DND-41 (cell line): ENCODE measurements at regions not wholly inside any gene's neighbourhood (a gene's known extent, or its start where the extent isn't known, plus 50 kb on each side); places are given as distances from the start of the nearest gene placed in this dataset.
A peak's percentile ranks its signal among the peaks of the same experiment; 100 is the strongest.

Source experiments
- ATAC-seq: fragments of 200-7000 bp; cut with Tn5 transposase; 3 replicates; pipeline ENCODE4 v1.9.1; 2021; ENCODE audit warnings: low read depth; ENCODE audit not compliant: insufficient read depth
- DNase-seq: peaks from one replicate; pipeline ENCODE4 v3.0.0-alpha.2; 2020
- H2AFZ ChIP-seq: 2 replicates; pipeline ENCODE4 v1.6.0; 2012; ENCODE audit warnings: low read depth, low read length
- H3K27ac ChIP-seq: 2 replicates; pipeline ENCODE4 v1.5.1; 2012; ENCODE audit warnings: low read length, inconsistent platforms
- H3K27me3 ChIP-seq: fragments of 200-600 bp; sonication (generic); 2 replicates; pipeline ENCODE4 v1.6.0; 2012; ENCODE audit warnings: low read length, mild to moderate bottlenecking, inconsistent platforms; ENCODE audit not compliant: insufficient read depth, poor library complexity
- H3K36me3 ChIP-seq: 2 replicates; pipeline ENCODE4 v1.5.1; 2012; ENCODE audit warnings: low read length, inconsistent platforms; ENCODE audit not compliant: insufficient read depth
- H3K4me1 ChIP-seq: 2 replicates; pipeline ENCODE4 v1.5.1; 2012; ENCODE audit warnings: mild to moderate bottlenecking, low read length; ENCODE audit not compliant: insufficient read depth
- H3K4me2 ChIP-seq: 2 replicates; pipeline ENCODE4 v1.6.0; 2012; ENCODE audit warnings: mild to moderate bottlenecking, moderate library complexity, low read length, inconsistent platforms; ENCODE audit not compliant: insufficient read depth
- H3K4me3 ChIP-seq, 2 experiments: fragments of 200-600 bp in 1 of 2; shearing (Covaris generic) in 1 of 2; 2 replicates each; pipeline ENCODE4 v1.5.1; 2012 to 2016; ENCODE audit warnings: inconsistent platforms in 2 of 2, low read length in 2 of 2, mild to moderate bottlenecking in 2 of 2, low read depth in 1 of 2, moderate library complexity in 1 of 2
- H3K79me2 ChIP-seq: 2 replicates; pipeline ENCODE4 v1.6.0; 2012; ENCODE audit warnings: low read length, inconsistent platforms; ENCODE audit not compliant: insufficient read depth
- H3K9ac ChIP-seq: 2 replicates; pipeline ENCODE4 v1.6.0; 2012; ENCODE audit warnings: low read depth, mild to moderate bottlenecking, inconsistent platforms, low read length, moderate library complexity
- H3K9me3 ChIP-seq: 2 replicates; pipeline ENCODE4 v1.5.1; 2012; ENCODE audit warnings: low read length, moderate library complexity, mild to moderate bottlenecking, inconsistent platforms; ENCODE audit not compliant: insufficient read depth, severe bottlenecking
- H4K20me1 ChIP-seq: 2 replicates; pipeline ENCODE4 v1.6.0; 2012; ENCODE audit warnings: low read length; ENCODE audit not compliant: insufficient read depth
- CTCF ChIP-seq: IDR thresholded peaks from 2 replicates; pipeline ENCODE4 v1.5.1; 2012; ENCODE audit warnings: borderline replicate concordance, low read length, moderate library complexity, mild to moderate bottlenecking; ENCODE audit not compliant: poor library complexity, severe bottlenecking; ENCODE audit errors: extremely low read depth
- EZH2 ChIP-seq: IDR thresholded peaks from 3 replicates; pipeline ENCODE4 v1.6.1; 2012; ENCODE audit warnings: borderline replicate concordance, low read depth, mild to moderate bottlenecking, moderate library complexity, low read length, inconsistent platforms; ENCODE audit not compliant: severe bottlenecking

- peaks cover 8% of the 10 kb centered on the region for H3K4me1 ChIP-seq
- H4K20me1 ChIP-seq: no peaks in the 10 kb centered on the region
- H3K4me2 ChIP-seq: no peak overlapping the region
- H3K36me3 ChIP-seq: no peaks in the 10 kb centered on the region
- H3K79me2 ChIP-seq: no peaks in the 10 kb centered on the region
- no peak overlapping the region for H3K9ac ChIP-seq
- TF ChIP-seq CTCF (no peak), EZH2 (no peak)
- H3K4me3 ChIP-seq: no peak overlapping the region
- DNase-seq (no peak), ATAC-seq (no peak)
- H2AFZ ChIP-seq: no peak overlapping the region
- H3K27ac ChIP-seq: no peak overlapping the region
- H3K9me3 ChIP-seq: no peaks in the 10 kb centered on the region
- H3K27me3 ChIP-seq: no peaks in the 10 kb centered on the region
These were observed 280.5 kb downstream of the VRK1 start for GRCh38 chr14:97077687-97078086.

GRCh38 chr14:97080991-97081390 lies 283.8 kb downstream of the VRK1 start:
- Histone ChIP-seq H2AFZ (no peak overlapping the region), H3K27me3 (no peaks in the 10 kb centered on the region), H3K4me3 (no peak overlapping the region), H3K36me3 (no peaks in the 10 kb centered on the region), H3K9me3 (no peaks in the 10 kb centered on the region), H3K79me2 (no peaks in the 10 kb centered on the region), H3K4me1 (peaks cover 8% of the 10 kb centered on the region), H3K9ac (no peak overlapping the region), H3K4me2 (no peak overlapping the region), H4K20me1 (no peaks in the 10 kb centered on the region), H3K27ac (no peak overlapping the region)
- ATAC-seq (no peak), DNase-seq (no peak)
- TF ChIP-seq EZH2 (no peak), CTCF (no peak)

- no peak overlapping the region for H3K4me3 ChIP-seq
- ATAC-seq (no peak), DNase-seq (no peak)
- H3K27me3 ChIP-seq: no peaks in the 10 kb centered on the region
- H3K9me3 ChIP-seq: no peaks in the 10 kb centered on the region
- H3K4me1 ChIP-seq: no peaks in the 10 kb centered on the region
- no peak overlapping the region for H3K27ac ChIP-seq
- H4K20me1 ChIP-seq: no peaks in the 10 kb centered on the region
- H3K9ac ChIP-seq: no peak overlapping the region
- no peaks in the 10 kb centered on the region for H3K36me3 ChIP-seq
- TF ChIP-seq EZH2: no peak
- peak; percentile 16 for TF ChIP-seq CTCF
- H3K79me2 ChIP-seq: no peaks in the 10 kb centered on the region
- H3K4me2 ChIP-seq: no peak overlapping the region
- H2AFZ ChIP-seq: no peak overlapping the region
These were observed 298.1 kb downstream of the VRK1 start for GRCh38 chr14:97095269-97095668.

- ATAC-seq (no peak), DNase-seq (no peak)
- no peaks in the 10 kb centered on the region for H3K9me3 ChIP-seq
- TF ChIP-seq EZH2 (no peak), CTCF (no peak)
- no peak overlapping the region for H3K4me3 ChIP-seq
- no peak overlapping the region for H2AFZ ChIP-seq
- H4K20me1 ChIP-seq: no peaks in the 10 kb centered on the region
- no peak overlapping the region for H3K27ac ChIP-seq
- no peak overlapping the region for H3K4me2 ChIP-seq
- H3K4me1 ChIP-seq: no peaks in the 10 kb centered on the region
- H3K27me3 ChIP-seq: no peaks in the 10 kb centered on the region
- no peak overlapping the region for H3K9ac ChIP-seq
- H3K36me3 ChIP-seq: no peaks in the 10 kb centered on the region
- H3K79me2 ChIP-seq: no peaks in the 10 kb centered on the region
These were observed 300.1 kb downstream of the VRK1 start for GRCh38 chr14:97097296-97097695.
